ENCODE measurements at regions not wholly inside any gene's neighbourhood (a gene's known extent, or its start where the extent isn't known, plus 50 kb on each side); places are given as distances from the start of the nearest gene placed in this dataset.
"Not testable (repeated sequence)": the region's sequence is repeated elsewhere in the genome, so short reads cannot be mapped to it uniquely, and the experiment has no call there.

GRCh38 chr20:29326376-29327070 is 1930.9 kb upstream of the DEFB115 start:
- no peak overlapping the region for H3K4me3 ChIP-seq (ENCODE audit: low read depth, low read length)
- TF ChIP-seq CTCF (IDR thresholded peaks at IDR 0.05; ENCODE audit: insufficient read depth, low read depth, low read length): no peak
- no peak for DNase-seq (ENCODE audit: low read depth)

- DNase-seq (ENCODE audit: low read depth); H3K4me3 ChIP-seq (ENCODE audit: low read depth, low read length): not testable (repeated sequence)
Observed at GRCh38 chr20:29327600-29328420, 1929.7 kb upstream of the DEFB115 start.

GRCh38 chr20:29330429-29331115 is 1926.9 kb upstream of the DEFB115 start:
- not testable (repeated sequence) for DNase-seq (ENCODE audit: low read depth); H3K4me3 ChIP-seq (ENCODE audit: low read depth, low read length)

- H3K4me3 ChIP-seq (ENCODE audit: low read depth, low read length): no peak overlapping the region
- DNase-seq (ENCODE audit: low read depth): no peak
- no peak for TF ChIP-seq CTCF (IDR thresholded peaks at IDR 0.05; ENCODE audit: insufficient read depth, low read depth, low read length)
Observed at GRCh38 chr20:29349836-29350235, 1907.6 kb upstream of the DEFB115 start.

- not testable (repeated sequence) for DNase-seq (ENCODE audit: low read depth)
Observed at GRCh38 chr20:29375937-29376336, 1881.5 kb upstream of the DEFB115 start.

GRCh38 chr20:29392853-29393252 is 1864.6 kb upstream of the DEFB115 start:
- not testable (repeated sequence) for DNase-seq (ENCODE audit: low read depth); H3K4me3 ChIP-seq (ENCODE audit: low read depth, low read length)

More at GRCh38 chr20:29375937-29376336, 1881.5 kb upstream of the DEFB115 start:
- H3K4me3 ChIP-seq (ENCODE audit: low read depth, low read length): not testable (repeated sequence)

GRCh38 chr20:29408034-29408695 is 1849.3 kb upstream of the DEFB115 start:
- no peak for TF ChIP-seq CTCF (IDR thresholded peaks at IDR 0.05; ENCODE audit: insufficient read depth, low read depth, low read length)
- DNase-seq (ENCODE audit: low read depth): no peak
- H3K4me3 ChIP-seq (ENCODE audit: low read depth, low read length): no peak overlapping the region

- DNase-seq (ENCODE audit: low read depth); H3K4me3 ChIP-seq (ENCODE audit: low read depth, low read length): not testable (repeated sequence)
Observed at GRCh38 chr20:29408707-29409106, 1848.8 kb upstream of the DEFB115 start.

- not testable (repeated sequence) for DNase-seq (ENCODE audit: low read depth); H3K4me3 ChIP-seq (ENCODE audit: low read depth, low read length)
Observed at GRCh38 chr20:29409160-29409689, 1848.2 kb upstream of the DEFB115 start.

All from fibroblast of villous mesenchyme (primary cell).